ENCODE measurements at regions not wholly inside any gene's neighbourhood (a gene's known extent, or its start where the extent isn't known, plus 50 kb on each side); places are given as distances from the start of the nearest gene placed in this dataset.

DNA sequence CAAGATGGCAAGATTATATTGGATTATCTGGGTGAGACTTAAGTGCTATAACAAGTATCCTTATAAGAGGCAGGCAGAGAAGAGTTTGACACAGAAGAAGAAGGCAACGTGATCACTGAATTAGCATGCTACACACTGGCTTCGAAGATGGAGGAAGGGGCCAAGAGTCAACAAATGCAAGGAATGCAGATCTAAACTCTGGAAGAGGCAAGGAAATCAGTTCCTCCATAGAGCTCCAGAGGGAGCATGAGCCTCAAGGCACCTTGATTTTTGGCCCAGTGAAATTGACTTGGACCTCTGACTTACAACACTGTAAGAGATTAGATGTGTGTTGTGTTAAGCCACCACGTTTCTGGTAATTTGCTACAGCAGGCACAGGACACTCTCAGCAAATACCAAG, 536.4 kb upstream of the SEL1L start:
- H2AFZ ChIP-seq (ENCODE audit: low read depth, low read length) = no peak overlapping the region
- H3K4me3 ChIP-seq (ENCODE audit: low read length) = no peak overlapping the region
- no peaks in the 10 kb centered on the region for H4K20me1 ChIP-seq (ENCODE audit: insufficient read depth)
- H3K9ac ChIP-seq (ENCODE audit: low read length) = no peak overlapping the region
- H3K27me3 ChIP-seq (ENCODE audit: insufficient read depth, low read depth, low read length) = no peaks in the 10 kb centered on the region
- no peaks in the 10 kb centered on the region for H3K36me3 ChIP-seq (ENCODE audit: insufficient read depth, low read length)
- TF ChIP-seq EP300 (conservative IDR thresholded peaks at IDR 0.05; ENCODE audit: poor library complexity, severe bottlenecking) (no peak), MXI1 (conservative IDR thresholded peaks at IDR 0.05; ENCODE audit: poor library complexity, severe bottlenecking) (no peak), TAF1 (IDR thresholded peaks at IDR 0.05; ENCODE audit: low read depth) (no peak), EZH2 (IDR thresholded peaks at IDR 0.05; ENCODE audit: borderline replicate concordance, insufficient read depth, low read length, poor library complexity, severe bottlenecking) (no peak), SMC3 (conservative IDR thresholded peaks at IDR 0.05; ENCODE audit: poor library complexity) (no peak), RAD21 (conservative IDR thresholded peaks at IDR 0.05) (no peak), POLR2AphosphoS5 (IDR thresholded peaks at IDR 0.05) (no peak)
- TF ChIP-seq, protein P1, sequence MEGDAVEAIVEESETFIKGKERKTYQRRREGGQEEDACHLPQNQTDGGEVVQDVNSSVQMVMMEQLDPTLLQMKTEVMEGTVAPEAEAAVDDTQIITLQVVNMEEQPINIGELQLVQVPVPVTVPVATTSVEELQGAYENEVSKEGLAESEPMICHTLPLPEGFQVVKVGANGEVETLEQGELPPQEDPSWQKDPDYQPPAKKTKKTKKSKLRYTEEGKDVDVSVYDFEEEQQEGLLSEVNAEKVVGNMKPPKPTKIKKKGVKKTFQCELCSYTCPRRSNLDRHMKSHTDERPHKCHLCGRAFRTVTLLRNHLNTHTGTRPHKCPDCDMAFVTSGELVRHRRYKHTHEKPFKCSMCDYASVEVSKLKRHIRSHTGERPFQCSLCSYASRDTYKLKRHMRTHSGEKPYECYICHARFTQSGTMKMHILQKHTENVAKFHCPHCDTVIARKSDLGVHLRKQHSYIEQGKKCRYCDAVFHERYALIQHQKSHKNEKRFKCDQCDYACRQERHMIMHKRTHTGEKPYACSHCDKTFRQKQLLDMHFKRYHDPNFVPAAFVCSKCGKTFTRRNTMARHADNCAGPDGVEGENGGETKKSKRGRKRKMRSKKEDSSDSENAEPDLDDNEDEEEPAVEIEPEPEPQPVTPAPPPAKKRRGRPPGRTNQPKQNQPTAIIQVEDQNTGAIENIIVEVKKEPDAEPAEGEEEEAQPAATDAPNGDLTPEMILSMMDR (IDR thresholded peaks at IDR 0.05; ENCODE audit: poor library complexity, severe bottlenecking) = no peak
- TF ChIP-seq, protein P2, sequence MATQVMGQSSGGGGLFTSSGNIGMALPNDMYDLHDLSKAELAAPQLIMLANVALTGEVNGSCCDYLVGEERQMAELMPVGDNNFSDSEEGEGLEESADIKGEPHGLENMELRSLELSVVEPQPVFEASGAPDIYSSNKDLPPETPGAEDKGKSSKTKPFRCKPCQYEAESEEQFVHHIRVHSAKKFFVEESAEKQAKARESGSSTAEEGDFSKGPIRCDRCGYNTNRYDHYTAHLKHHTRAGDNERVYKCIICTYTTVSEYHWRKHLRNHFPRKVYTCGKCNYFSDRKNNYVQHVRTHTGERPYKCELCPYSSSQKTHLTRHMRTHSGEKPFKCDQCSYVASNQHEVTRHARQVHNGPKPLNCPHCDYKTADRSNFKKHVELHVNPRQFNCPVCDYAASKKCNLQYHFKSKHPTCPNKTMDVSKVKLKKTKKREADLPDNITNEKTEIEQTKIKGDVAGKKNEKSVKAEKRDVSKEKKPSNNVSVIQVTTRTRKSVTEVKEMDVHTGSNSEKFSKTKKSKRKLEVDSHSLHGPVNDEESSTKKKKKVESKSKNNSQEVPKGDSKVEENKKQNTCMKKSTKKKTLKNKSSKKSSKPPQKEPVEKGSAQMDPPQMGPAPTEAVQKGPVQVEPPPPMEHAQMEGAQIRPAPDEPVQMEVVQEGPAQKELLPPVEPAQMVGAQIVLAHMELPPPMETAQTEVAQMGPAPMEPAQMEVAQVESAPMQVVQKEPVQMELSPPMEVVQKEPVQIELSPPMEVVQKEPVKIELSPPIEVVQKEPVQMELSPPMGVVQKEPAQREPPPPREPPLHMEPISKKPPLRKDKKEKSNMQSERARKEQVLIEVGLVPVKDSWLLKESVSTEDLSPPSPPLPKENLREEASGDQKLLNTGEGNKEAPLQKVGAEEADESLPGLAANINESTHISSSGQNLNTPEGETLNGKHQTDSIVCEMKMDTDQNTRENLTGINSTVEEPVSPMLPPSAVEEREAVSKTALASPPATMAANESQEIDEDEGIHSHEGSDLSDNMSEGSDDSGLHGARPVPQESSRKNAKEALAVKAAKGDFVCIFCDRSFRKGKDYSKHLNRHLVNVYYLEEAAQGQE (IDR thresholded peaks at IDR 0.05; ENCODE audit: borderline replicate concordance) = no peak
- H3K9me2 ChIP-seq (ENCODE audit: insufficient read depth, low read length) = no peaks in the 10 kb centered on the region
- H3K4me2 ChIP-seq (ENCODE audit: low read length) = no peak overlapping the region
- H3K27ac ChIP-seq (ENCODE audit: low read length) = no peak overlapping the region
- H3K79me2 ChIP-seq (replicated peaks; ENCODE audit: insufficient read depth, low read length) = no peaks in the 10 kb centered on the region
- peaks cover 7% of the 10 kb centered on the region for H3F3A ChIP-seq (ENCODE audit: insufficient read depth, low read length, poor library complexity, severe bottlenecking)
- H3K9me3 ChIP-seq (ENCODE audit: low read length) = no peaks in the 10 kb centered on the region

GRCh38 chr14:82070753-82071152, 537.1 kb upstream of the SEL1L start:
- Histone ChIP-seq H3K36me3 (ENCODE audit: insufficient read depth, low read length) (no peaks in the 10 kb centered on the region), H2AFZ (ENCODE audit: low read depth, low read length) (no peak overlapping the region), H3K27ac (ENCODE audit: low read length) (no peak overlapping the region), H3K4me3 (ENCODE audit: low read length) (no peak overlapping the region), H3K79me2 (replicated peaks; ENCODE audit: insufficient read depth, low read length) (no peaks in the 10 kb centered on the region), H4K20me1 (ENCODE audit: insufficient read depth) (no peaks in the 10 kb centered on the region), H3F3A (ENCODE audit: insufficient read depth, low read length, poor library complexity, severe bottlenecking) (peaks cover 7% of the 10 kb centered on the region), H3K4me2 (ENCODE audit: low read length) (no peak overlapping the region), H3K27me3 (ENCODE audit: insufficient read depth, low read depth, low read length) (no peaks in the 10 kb centered on the region), H3K9me3 (ENCODE audit: low read length) (no peaks in the 10 kb centered on the region), H3K9ac (ENCODE audit: low read length) (no peak overlapping the region), H3K9me2 (ENCODE audit: insufficient read depth, low read length) (no peaks in the 10 kb centered on the region)
- TF ChIP-seq TAF1 (IDR thresholded peaks at IDR 0.05; ENCODE audit: low read depth) (no peak), POLR2AphosphoS5 (IDR thresholded peaks at IDR 0.05) (no peak), SMC3 (conservative IDR thresholded peaks at IDR 0.05; ENCODE audit: poor library complexity) (no peak), MXI1 (conservative IDR thresholded peaks at IDR 0.05; ENCODE audit: poor library complexity, severe bottlenecking) (no peak), EZH2 (IDR thresholded peaks at IDR 0.05; ENCODE audit: borderline replicate concordance, insufficient read depth, low read length, poor library complexity, severe bottlenecking) (no peak), RAD21 (conservative IDR thresholded peaks at IDR 0.05) (no peak), EP300 (conservative IDR thresholded peaks at IDR 0.05; ENCODE audit: poor library complexity, severe bottlenecking) (no peak)
- TF ChIP-seq, protein P1 (IDR thresholded peaks at IDR 0.05; ENCODE audit: poor library complexity, severe bottlenecking) = no peak
- TF ChIP-seq, protein P2 (IDR thresholded peaks at IDR 0.05; ENCODE audit: borderline replicate concordance) = no peak
